OCI-LY1 (cell line): ENCODE measurements at regions not wholly inside any gene's neighbourhood (a gene's known extent, or its start where the extent isn't known, plus 50 kb on each side); places are given as distances from the start of the nearest gene placed in this dataset.

Source experiments
- CTCF ChIP-seq: fragments of 200-600 bp; sonication (generic), shearing (Covaris generic); IDR thresholded peaks from 2 replicates; pipeline ENCODE4 v1.5.1; 2017; ENCODE audit warnings: mild to moderate bottlenecking, antibody characterized with exemption, low read length, moderate library complexity, mixed read lengths
- EZH2 ChIP-seq: fragments of 200-600 bp; sonication (generic), shearing (Covaris generic); IDR thresholded peaks from 2 replicates; pipeline ENCODE4 v1.8.0; 2017; ENCODE audit warnings: borderline replicate concordance, mixed run types, mild to moderate bottlenecking, antibody characterized with exemption, low read length, moderate library complexity, mixed read lengths

- TF ChIP-seq EZH2 (no peak), CTCF (no peak)
Measured at GRCh38 chr15:60250316-60250715, 147.5 kb downstream of the ANXA2 start.
